Erythroblast (primary cell): ENCODE measurements at regions not wholly inside any gene's neighbourhood (a gene's known extent, or its start where the extent isn't known, plus 50 kb on each side); places are given as distances from the start of the nearest gene placed in this dataset.

ENCODE experiments used
- GATA1 ChIP-seq: IDR thresholded peaks from 2 replicates; pipeline ENCODE4 v1.6.1; 2011; ENCODE audit warnings: low read depth, mild to moderate bottlenecking, control low read depth, low read length, moderate library complexity
- POLR2A ChIP-seq: IDR thresholded peaks from 2 replicates; pipeline ENCODE4 v1.6.1; 2011; ENCODE audit warnings: mild to moderate bottlenecking, low read length

GRCh38 chr3:25354071-25354470 is 74.0 kb upstream of the RARB start:
- TF ChIP-seq POLR2A (no peak), GATA1 (no peak)
